ENCODE measurements at regions not wholly inside any gene's neighbourhood (a gene's known extent, or its start where the extent isn't known, plus 50 kb on each side); places are given as distances from the start of the nearest gene placed in this dataset.

DNA sequence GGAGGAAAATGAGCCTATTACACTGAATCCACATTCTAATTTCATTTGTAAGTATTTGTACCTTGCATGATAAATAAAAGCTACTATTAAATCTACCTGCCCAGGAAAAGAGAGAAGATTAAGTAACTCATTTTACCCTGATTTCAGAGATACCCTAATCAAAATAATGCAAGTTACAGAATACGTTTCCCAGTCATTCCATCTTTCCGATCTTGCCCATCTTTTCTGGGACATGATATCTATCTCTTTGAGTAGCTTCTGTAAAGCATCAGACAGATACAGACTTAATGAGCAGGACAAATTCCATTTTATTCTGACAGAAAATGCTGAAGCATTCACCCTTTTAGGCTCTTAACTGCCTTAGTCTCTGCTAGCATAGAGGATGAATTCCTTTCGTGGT, 56.6 kb downstream of the SPRY2 start:
- TF ChIP-seq, protein P1, sequence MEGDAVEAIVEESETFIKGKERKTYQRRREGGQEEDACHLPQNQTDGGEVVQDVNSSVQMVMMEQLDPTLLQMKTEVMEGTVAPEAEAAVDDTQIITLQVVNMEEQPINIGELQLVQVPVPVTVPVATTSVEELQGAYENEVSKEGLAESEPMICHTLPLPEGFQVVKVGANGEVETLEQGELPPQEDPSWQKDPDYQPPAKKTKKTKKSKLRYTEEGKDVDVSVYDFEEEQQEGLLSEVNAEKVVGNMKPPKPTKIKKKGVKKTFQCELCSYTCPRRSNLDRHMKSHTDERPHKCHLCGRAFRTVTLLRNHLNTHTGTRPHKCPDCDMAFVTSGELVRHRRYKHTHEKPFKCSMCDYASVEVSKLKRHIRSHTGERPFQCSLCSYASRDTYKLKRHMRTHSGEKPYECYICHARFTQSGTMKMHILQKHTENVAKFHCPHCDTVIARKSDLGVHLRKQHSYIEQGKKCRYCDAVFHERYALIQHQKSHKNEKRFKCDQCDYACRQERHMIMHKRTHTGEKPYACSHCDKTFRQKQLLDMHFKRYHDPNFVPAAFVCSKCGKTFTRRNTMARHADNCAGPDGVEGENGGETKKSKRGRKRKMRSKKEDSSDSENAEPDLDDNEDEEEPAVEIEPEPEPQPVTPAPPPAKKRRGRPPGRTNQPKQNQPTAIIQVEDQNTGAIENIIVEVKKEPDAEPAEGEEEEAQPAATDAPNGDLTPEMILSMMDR (IDR thresholded peaks at IDR 0.05), result no peak
- no peak overlapping the region for H3K27ac ChIP-seq
- H3K4me1 ChIP-seq (ENCODE audit: control insufficient read depth in 1 of 2, insufficient read depth in 1 of 2, low read depth in 1 of 2, low read length in 1 of 2), result no peaks in the 10 kb centered on the region
- no peaks in the 10 kb centered on the region for H3K27me3 ChIP-seq
- no peaks in the 10 kb centered on the region for H3K9me3 ChIP-seq
- no peaks in the 10 kb centered on the region for H3K36me3 ChIP-seq
- H3K4me3 ChIP-seq (ENCODE audit: low read depth in 1 of 2, low read length in 1 of 2), result no peak overlapping the region

DNA sequence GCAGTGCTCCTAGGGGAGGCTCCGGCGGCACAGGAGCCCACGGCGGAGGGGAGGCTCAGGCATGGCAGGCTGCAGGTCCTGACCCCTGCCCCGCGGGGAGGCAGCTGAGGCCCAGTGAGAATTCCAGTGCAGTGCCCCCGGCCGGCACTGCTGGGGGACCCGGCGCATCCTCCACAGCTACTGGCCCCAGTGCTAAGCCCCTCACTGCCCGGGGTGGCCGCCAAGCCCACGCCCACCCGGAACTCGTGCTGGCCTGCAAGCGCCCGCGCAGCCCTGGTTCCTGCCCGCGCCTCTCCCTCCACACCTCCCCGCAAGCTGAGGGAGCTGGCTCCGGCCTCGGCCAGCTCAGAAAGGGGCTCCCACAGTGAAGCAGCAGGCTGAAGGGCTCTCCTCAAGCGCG, 62.2 kb downstream of the SPRY2 start:
- no peak overlapping the region for H3K27ac ChIP-seq
- no peak overlapping the region for H3K4me3 ChIP-seq (ENCODE audit: low read depth in 1 of 2, low read length in 1 of 2)
- TF ChIP-seq, protein P1 (IDR thresholded peaks at IDR 0.05), result no peak
- H3K4me1 ChIP-seq (ENCODE audit: control insufficient read depth in 1 of 2, insufficient read depth in 1 of 2, low read depth in 1 of 2, low read length in 1 of 2), result peaks cover 21 to 23% of the 10 kb centered on the region in 2 experiments
- H3K27me3 ChIP-seq, result no peaks in the 10 kb centered on the region
- H3K36me3 ChIP-seq, result no peaks in the 10 kb centered on the region
- H3K9me3 ChIP-seq, result no peaks in the 10 kb centered on the region

DNA sequence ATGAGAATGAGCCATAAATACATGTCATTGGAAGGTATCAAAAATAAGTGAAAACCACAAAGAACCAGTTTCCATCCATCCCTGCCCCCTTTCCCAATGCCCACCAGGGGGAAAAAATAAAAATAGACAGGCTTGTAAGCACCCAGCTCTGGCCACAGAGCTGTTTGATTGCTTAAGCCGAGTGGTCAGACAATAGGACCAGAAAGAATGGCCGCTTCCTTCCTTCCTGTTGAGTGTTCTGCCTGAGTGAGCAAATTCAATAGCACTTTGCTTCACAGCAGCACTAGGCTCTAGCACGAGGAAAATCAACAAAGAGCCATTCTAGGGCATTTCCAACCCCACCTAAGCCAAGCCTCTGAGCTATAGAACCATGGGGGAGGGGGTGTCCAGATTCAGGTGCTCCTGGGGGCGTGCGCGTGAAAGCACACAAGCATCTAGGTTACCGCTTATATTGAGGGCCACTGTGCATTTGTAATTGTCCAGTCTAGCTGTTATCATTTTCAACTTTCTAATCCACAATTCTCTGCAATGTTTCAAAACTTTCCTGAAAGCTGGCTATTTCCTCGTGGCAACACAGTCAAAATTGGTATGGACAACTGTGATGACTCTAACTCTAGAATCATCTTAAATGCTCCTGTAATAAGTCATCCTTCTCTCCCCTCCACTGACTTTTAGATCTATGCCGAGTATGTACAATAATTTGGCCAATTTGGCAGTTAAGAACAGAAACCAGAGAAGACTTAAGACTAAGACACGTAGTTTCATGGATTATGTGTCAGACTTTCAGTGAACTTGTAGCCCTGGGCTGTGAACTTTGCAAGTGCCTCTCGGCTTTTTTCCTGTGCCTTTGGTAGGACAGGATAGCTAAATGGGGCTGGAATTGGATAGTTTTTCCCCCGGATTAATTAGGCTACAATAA, 64.3 kb downstream of the SPRY2 start:
- no peaks in the 10 kb centered on the region for H3K36me3 ChIP-seq
- no peaks in the 10 kb centered on the region for H3K27me3 ChIP-seq
- TF ChIP-seq, protein P1 (IDR thresholded peaks at IDR 0.05), result no peak
- H3K4me1 ChIP-seq (ENCODE audit: control insufficient read depth in 1 of 2, insufficient read depth in 1 of 2, low read depth in 1 of 2, low read length in 1 of 2), result peaks cover 21 to 23% of the 10 kb centered on the region in 2 experiments
- peak overlapping the region; percentile 78 for H3K27ac ChIP-seq
- H3K9me3 ChIP-seq, result no peaks in the 10 kb centered on the region
- peak overlapping the region; percentile 9 to 18 for H3K4me3 ChIP-seq (ENCODE audit: low read depth in 1 of 2, low read length in 1 of 2)

DNA sequence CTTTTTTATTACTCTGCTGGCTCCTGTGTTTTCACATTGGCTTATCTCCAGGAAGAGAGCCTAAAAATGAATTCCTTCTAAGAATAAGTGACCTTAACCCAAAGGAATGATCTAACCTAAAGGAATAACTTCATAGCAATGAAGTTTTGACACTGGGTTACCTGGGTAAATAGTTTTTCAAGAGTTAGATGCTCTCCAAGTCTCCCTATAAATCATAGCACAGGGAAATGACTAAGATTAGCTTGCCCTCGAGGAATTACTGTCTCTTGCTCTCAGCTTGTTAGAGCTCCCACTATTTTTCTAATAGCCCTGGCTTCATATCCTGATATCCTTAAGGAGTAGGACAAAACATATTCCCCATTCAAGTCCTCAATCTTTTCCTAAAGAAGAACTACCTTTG, 66.3 kb downstream of the SPRY2 start:
- H3K27ac ChIP-seq, result no peak overlapping the region
- TF ChIP-seq, protein P1 (IDR thresholded peaks at IDR 0.05), result no peak
- no peaks in the 10 kb centered on the region for H3K9me3 ChIP-seq
- peaks cover 21 to 23% of the 10 kb centered on the region in 2 experiments for H3K4me1 ChIP-seq (ENCODE audit: control insufficient read depth in 1 of 2, insufficient read depth in 1 of 2, low read depth in 1 of 2, low read length in 1 of 2)
- H3K27me3 ChIP-seq, result no peaks in the 10 kb centered on the region
- H3K36me3 ChIP-seq, result no peaks in the 10 kb centered on the region
- H3K4me3 ChIP-seq (ENCODE audit: low read depth in 1 of 2, low read length in 1 of 2), result no peak overlapping the region

DNA sequence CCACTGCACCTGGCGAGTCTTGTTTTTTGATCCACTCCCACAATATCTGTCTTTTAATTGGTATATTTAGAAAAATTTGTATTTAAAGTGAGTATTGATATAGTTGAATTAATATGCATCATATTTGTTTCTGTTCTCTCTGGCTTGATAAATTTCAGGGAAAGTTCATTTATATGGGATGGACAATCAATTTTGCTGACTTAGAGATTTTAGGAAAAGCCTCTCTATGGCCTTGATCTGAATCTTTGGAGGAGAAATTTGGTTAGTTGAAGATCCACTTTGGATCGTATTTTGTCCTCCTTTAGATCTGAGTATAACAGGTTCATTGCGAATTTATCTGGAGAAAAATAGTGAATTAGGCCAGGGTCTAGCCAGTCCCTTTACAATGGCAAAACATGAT, 67.2 kb downstream of the SPRY2 start:
- no peaks in the 10 kb centered on the region for H3K9me3 ChIP-seq
- H3K36me3 ChIP-seq, result no peaks in the 10 kb centered on the region
- no peak overlapping the region for H3K27ac ChIP-seq
- TF ChIP-seq, protein P1 (IDR thresholded peaks at IDR 0.05), result no peak
- H3K4me1 ChIP-seq (ENCODE audit: control insufficient read depth in 1 of 2, insufficient read depth in 1 of 2, low read depth in 1 of 2, low read length in 1 of 2), result peaks cover 21 to 23% of the 10 kb centered on the region in 2 experiments
- no peak overlapping the region for H3K4me3 ChIP-seq (ENCODE audit: low read depth in 1 of 2, low read length in 1 of 2)
- no peaks in the 10 kb centered on the region for H3K27me3 ChIP-seq
